Stimulated activated CD8-positive, alpha-beta memory T cell treated with anti-CD3 and anti-CD28 coated beads, Interleukin-12 subunit alpha, Interleukin-12 subunit beta, amount 100 ng/mL, for 1 hour (primary cell): ENCODE measurements at regions not wholly inside any gene's neighbourhood (a gene's known extent, or its start where the extent isn't known, plus 50 kb on each side); places are given as distances from the start of the nearest gene placed in this dataset.
A peak's percentile ranks its signal among the peaks of the same experiment; 100 is the strongest.
"Not testable (repeated sequence)": the region's sequence is repeated elsewhere in the genome, so short reads cannot be mapped to it uniquely, and the experiment has no call there.

Experiments
- DNase-seq: peaks from one replicate; pipeline ENCODE4 v3.0.0-alpha.2; 2020; ENCODE audit warnings: low read depth

GRCh38 chr1:233790121-233790520 lies 114.4 kb upstream of the SLC35F3 start:
- no peak for DNase-seq

DNA sequence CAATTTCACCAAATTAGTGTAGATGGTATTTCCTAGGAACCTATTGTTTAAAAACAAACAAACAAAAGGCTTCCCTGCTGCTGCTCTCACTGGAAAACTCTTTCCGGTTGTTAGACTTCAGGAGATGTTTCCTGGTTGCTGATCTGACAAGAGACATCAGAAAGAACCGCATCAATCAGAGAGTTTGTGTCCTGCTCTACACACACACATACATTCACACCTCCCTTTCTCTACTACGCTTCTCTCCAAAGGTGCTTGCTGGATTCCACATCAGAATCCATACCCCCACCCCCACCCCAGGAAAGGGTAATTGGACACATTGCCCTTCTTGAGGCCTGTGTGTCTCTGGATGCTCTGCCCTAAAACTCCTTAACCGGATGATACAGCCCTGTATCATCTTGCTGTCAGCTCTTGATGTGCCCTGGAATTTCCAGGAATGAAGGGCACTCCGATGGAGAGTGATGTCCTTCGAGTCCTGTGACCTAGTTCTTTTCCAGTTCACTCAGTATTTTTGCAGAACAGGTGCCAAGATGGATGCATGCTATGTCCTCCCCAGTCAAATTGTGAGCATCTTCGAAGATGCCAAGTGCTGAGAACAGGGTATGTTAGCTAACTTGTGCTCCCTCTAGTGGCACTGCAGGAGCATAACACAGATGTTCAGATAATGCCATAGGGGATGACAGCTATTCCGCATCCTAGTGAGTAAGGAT lies 113.7 kb upstream of the SLC35F3 start:
- peak; percentile 3 for DNase-seq

DNA sequence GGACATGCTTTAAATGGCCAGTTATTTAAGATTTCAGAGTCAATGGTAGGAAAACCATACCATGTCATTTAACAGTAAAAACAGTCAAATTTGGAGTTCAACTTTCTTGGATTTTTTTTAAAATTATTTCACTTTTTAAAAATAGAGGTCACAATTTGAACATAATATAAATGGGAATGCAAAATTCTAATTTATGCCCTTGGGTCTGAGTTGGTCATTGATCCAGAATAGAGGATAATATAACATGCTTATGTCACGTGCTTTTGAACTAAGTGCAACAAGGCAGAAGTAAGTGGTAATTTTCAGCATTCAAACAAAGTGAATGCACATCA lies 113.1 kb upstream of the SLC35F3 start:
- DNase-seq, result no peak

- no peak for DNase-seq
Measured at GRCh38 chr1:233791721-233792120, 112.8 kb upstream of the SLC35F3 start.

DNA sequence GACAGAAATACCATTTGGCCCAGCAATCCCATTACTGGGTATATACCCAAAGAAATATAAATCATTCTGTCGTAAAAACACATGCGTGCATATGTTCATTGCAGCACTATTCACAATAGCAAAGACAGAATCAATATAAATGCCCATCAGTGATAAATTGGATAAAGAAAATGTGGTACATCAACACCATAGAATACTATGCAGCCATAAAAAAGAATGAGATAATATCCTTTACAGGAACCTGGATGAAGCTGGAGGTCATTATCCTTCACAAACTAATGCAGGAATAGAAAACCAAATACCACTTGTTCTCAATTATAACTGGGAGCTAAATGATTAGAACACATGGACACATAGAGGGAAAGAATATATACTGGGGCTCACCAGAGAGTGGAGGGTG lies 109.6 kb upstream of the SLC35F3 start:
- DNase-seq, result no peak

DNA sequence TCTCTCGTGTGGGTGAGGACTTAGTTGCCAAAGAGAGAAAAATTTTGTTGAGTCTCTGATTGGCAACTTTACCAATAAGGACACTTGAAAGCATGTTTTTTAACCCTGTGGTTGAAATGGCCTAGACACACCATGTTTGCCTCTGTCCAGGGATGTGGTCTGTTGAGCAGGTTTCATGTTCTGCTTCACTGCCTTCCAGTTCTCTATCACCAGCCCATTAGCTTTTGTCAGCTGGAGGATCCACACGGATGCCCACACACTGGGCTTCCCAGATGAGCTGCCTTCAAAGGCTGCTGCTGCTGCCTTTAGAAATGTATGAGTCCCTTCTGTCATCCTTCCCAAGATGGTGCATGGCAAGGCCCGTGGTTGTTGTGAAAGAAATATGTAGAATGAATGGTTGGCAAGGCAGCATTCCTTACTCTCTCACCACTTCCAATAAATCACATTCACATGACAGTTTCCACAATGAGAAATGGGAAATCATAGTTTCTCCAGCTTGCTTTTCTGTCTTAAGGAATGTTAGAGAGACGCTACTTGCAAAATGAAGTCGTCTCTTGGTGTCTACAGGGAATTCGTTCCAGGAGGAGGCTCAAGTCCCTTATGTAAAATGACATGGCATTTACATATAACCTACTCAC lies 108.2 kb upstream of the SLC35F3 start:
- DNase-seq, result no peak

- DNase-seq, result no peak
Measured at GRCh38 chr1:233802611-233803010, 101.9 kb upstream of the SLC35F3 start.

DNA sequence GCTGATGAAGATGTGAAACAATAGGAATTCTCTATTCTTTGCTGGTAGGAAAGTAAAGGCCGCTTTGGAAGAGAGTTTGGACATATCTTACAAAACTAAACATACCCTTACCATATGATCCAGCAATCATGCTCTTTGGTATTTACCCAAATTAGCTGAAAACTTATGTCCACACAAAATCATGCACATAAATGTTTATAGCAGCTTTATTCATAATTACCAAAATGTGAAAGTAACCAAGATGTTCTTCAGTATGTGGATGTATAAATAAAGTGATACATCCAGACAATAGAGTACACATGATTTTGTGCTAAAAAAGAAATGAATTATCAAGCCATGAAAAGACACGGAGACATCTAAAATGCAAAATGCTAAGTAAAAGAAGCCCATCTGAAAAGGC lies 98.7 kb upstream of the SLC35F3 start:
- no peak for DNase-seq

GRCh38 chr1:233815357-233815756 lies 89.1 kb upstream of the SLC35F3 start:
- no peak for DNase-seq

- DNase-seq, result no peak
Measured at GRCh38 chr1:233815865-233816264, 88.6 kb upstream of the SLC35F3 start.

- no peak for DNase-seq
Measured at GRCh38 chr1:233816348-233816747, 88.1 kb upstream of the SLC35F3 start.

GRCh38 chr1:233819042-233819441 lies 85.4 kb upstream of the SLC35F3 start:
- DNase-seq, result no peak

GRCh38 chr1:233824179-233824578 lies 80.3 kb upstream of the SLC35F3 start:
- not testable (repeated sequence) for DNase-seq

DNA sequence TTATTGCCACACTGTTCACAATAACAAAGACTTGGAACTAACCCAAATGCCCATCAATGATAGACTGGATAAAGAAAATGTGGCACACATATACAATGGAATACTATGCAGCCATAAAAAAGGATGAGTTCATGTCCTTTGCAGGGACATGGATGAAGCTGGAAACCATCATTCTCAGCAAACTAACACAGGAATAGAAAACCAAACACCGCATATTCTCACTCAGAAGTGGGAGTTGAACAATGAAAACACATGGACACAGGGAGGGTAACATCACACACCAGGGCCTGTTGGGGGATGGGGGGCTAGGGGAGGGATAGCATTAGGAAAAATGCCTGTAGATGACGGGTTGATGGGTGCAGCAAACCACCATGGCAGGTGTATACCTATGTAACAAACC lies 76.5 kb upstream of the SLC35F3 start:
- DNase-seq, result not testable (repeated sequence)

- no peak for DNase-seq
Measured at GRCh38 chr1:233828480-233828879, 76.0 kb upstream of the SLC35F3 start.

DNA sequence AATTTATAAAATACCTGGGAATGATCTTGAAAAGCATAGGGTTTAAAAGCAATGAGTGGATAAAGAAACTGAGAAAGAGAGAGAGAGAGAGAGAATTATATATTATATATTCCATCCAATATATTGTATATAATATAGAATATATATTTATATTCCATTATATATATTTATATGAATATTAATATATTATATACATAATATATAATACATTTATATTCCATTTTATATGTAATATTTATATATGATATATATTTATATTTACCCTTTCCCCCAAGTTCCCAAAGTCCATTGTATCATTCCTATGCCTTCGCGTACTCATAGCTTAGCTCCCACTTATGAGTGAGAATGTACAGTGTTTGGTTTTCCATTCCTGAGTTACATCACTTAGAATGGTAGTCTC lies 69.9 kb upstream of the SLC35F3 start:
- no peak for DNase-seq

DNA sequence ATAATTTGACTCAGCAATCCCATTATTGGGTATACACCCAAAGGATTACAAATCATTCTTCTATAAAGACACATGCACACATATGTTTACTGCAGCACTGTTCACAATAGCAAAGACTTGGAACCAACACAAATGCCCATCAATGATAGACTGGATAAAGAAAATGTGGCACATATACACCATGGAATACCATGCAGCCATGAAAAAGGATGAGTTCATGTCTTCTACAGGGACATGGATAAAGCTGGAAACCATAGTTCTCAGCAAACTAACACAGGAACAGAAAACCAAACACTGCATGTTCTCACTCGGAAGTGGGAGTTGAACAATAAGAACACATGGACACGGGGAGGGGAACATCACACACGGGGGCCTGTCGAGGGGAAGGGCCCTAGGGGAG lies 66.3 kb upstream of the SLC35F3 start:
- not testable (repeated sequence) for DNase-seq

DNA sequence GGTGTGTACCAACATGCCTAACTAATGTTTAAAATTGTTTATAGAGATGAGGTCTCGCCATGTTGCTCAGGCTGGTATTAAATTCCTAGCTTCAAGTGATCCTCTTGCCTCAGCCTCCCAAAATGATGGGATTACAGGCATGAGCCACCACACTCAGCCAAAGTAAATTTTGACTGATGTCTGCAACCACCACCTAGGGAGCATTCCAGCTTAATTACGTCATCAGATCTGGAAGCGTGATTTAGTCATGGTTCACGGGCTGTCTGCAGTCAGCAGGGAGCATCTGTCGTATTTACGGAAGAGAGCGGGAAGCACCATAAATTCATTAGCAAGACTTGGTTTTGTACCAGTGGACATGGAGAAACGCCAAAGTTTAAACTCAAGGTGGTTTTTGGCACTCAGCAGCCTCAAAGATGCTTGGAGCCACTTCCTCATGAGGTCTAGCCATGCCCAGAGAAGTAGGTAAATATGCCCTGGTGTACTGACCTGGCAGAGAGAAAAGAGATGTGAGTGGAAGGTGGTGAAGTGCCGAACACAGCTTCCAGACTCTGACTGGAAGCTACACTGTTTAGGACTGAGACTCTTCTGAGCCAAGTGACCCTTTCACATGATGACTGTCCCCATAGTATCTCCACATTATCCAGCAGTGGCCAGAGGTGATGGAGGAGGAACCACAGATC lies 60.8 kb upstream of the SLC35F3 start:
- DNase-seq, result no peak

- DNase-seq, result no peak
Measured at GRCh38 chr1:233844275-233844674, 60.2 kb upstream of the SLC35F3 start.

DNA sequence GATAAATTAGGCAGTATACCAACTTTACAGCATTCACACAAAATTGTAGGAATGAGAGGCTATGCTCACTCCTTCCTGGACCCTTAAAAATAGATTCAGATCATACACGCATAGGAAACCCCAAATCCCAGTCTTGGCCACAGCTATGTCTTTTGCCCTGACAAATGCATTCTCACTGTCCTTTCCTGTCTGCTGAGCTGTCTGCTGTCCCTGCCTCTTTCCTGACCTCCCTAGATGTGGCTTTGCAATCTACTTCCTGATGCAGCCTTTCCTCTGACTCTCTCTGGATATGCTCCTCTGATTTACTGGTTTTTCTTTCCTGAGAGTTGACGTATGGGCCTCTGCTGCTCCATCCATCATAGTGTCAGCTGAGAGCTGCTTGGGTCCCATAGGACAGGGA lies 59.8 kb upstream of the SLC35F3 start:
- DNase-seq, result no peak
